ENCODE measurements at regions not wholly inside any gene's neighbourhood (a gene's known extent, or its start where the extent isn't known, plus 50 kb on each side); places are given as distances from the start of the nearest gene placed in this dataset.
A peak's percentile ranks its signal among the peaks of the same experiment; 100 is the strongest.

GRCh38 chr2:107062599-107063220 is 176.7 kb upstream of the ST6GAL2 start:
- peak overlapping the region; percentile 1; the same call in 1 of the 2 replicates for H3K27ac Mint-ChIP-seq
- peaks cover 46% of the 10 kb centered on the region for H3K4me1 Mint-ChIP-seq
- no peaks in the 10 kb centered on the region; the same call in 1 of the 2 replicates for H3K27me3 Mint-ChIP-seq (ENCODE audit: low read depth)
- no peak overlapping the region for H3K4me3 Mint-ChIP-seq
- ATAC-seq (peak; percentile 55), DNase-seq (ENCODE audit: low spot score) (no peak)
- H3K9me3 Mint-ChIP-seq = no peaks in the 10 kb centered on the region
- H3K36me3 Mint-ChIP-seq = no peaks in the 10 kb centered on the region
- TF ChIP-seq JAZF1 (CRISPR knock-in tag; IDR thresholded peaks at IDR 0.05) = no peak
- TF ChIP-seq NR1H2 (CRISPR knock-in tag; IDR thresholded peaks at IDR 0.05) = no peak
- no peak for TF ChIP-seq ZMAT4 (CRISPR knock-in tag; IDR thresholded peaks at IDR 0.05)
- TF ChIP-seq ZNF219 (CRISPR knock-in tag; IDR thresholded peaks at IDR 0.05; ENCODE audit: borderline replicate concordance) = no peak
- TF ChIP-seq ZNF425 (CRISPR knock-in tag; conservative IDR thresholded peaks at IDR 0.05) = no peak
- TF ChIP-seq CREM (CRISPR knock-in tag; IDR thresholded peaks at IDR 0.05) = no peak
- no peak for TF ChIP-seq SMAD4 (CRISPR knock-in tag; IDR thresholded peaks at IDR 0.05)
- TF ChIP-seq ATF2 (CRISPR knock-in tag; IDR thresholded peaks at IDR 0.05; ENCODE audit: borderline replicate concordance, low read depth) = no peak
- ChIA-PET CTCF (no interaction called here), POLR2A (no interaction called here)

GRCh38 chr2:107063228-107063627 is 177.3 kb upstream of the ST6GAL2 start:
- POLR2A ChIA-PET = no interaction called here
- CTCF ChIA-PET = no interaction called here
- ATAC-seq = no peak
- DNase-seq (ENCODE audit: low spot score) = no peak
- H3K36me3 Mint-ChIP-seq = no peaks in the 10 kb centered on the region
- H3K27ac Mint-ChIP-seq = no peak overlapping the region
- H3K27me3 Mint-ChIP-seq (ENCODE audit: low read depth) = no peaks in the 10 kb centered on the region; the same call in 1 of the 2 replicates
- peaks cover 46% of the 10 kb centered on the region for H3K4me1 Mint-ChIP-seq
- H3K9me3 Mint-ChIP-seq = no peaks in the 10 kb centered on the region
- no peak overlapping the region for H3K4me3 Mint-ChIP-seq
- TF ChIP-seq TCF7 (CRISPR knock-in tag; IDR thresholded peaks at IDR 0.05; ENCODE audit: low read depth) (no peak), USF2 (CRISPR knock-in tag; IDR thresholded peaks at IDR 0.05) (no peak), FOXP4 (CRISPR knock-in tag; IDR thresholded peaks at IDR 0.05) (no peak), ZNF138 (CRISPR knock-in tag; conservative IDR thresholded peaks at IDR 0.05) (no peak), E2F4 (CRISPR knock-in tag; IDR thresholded peaks at IDR 0.05; ENCODE audit: borderline replicate concordance, low read depth) (no peak), SP1 (CRISPR knock-in tag; conservative IDR thresholded peaks at IDR 0.05) (no peak), ATF2 (CRISPR knock-in tag; IDR thresholded peaks at IDR 0.05; ENCODE audit: borderline replicate concordance, low read depth) (no peak), ZNF263 (CRISPR knock-in tag; IDR thresholded peaks at IDR 0.05; ENCODE audit: low read depth) (no peak), MAX (CRISPR knock-in tag; IDR thresholded peaks at IDR 0.05) (no peak), E2F5 (CRISPR knock-in tag; IDR thresholded peaks at IDR 0.05) (no peak), ZNF281 (CRISPR knock-in tag; IDR thresholded peaks at IDR 0.05) (no peak)
